ENCODE measurements at regions not wholly inside any gene's neighbourhood (a gene's known extent, or its start where the extent isn't known, plus 50 kb on each side); places are given as distances from the start of the nearest gene placed in this dataset.
"Not testable (repeated sequence)": the region's sequence is repeated elsewhere in the genome, so short reads cannot be mapped to it uniquely, and the experiment has no call there.

GRCh38 chr9:107817595-107818502 lies 328.3 kb upstream of the KLF4 start:
- H4K20me1 ChIP-seq (replicated peaks; ENCODE audit: control insufficient read depth, extremely low read depth, insufficient read depth, low read length); H2AFZ ChIP-seq (ENCODE audit: low read depth, low read length); DNase-seq (ENCODE audit: low read depth, low spot score); H3K36me3 ChIP-seq (ENCODE audit: control insufficient read depth in 2 of 2, extremely low read depth in 1 of 2, insufficient read depth in 2 of 2, low read length in 2 of 2); H3K79me2 ChIP-seq (ENCODE audit: control insufficient read depth, insufficient read depth, low read length); intact Hi-C loops (cut with micrococcal nuclease); H3K27ac ChIP-seq (ENCODE audit: insufficient read depth, low read depth, low read length); BruUV-seq (replicated peaks); H3K4me2 ChIP-seq (ENCODE audit: insufficient read depth, low read length); H3K9me1 ChIP-seq (replicated peaks; ENCODE audit: control insufficient read depth, extremely low read depth, insufficient read depth, low read length); H3K27me3 ChIP-seq (ENCODE audit: control insufficient read depth in 2 of 2, insufficient read depth in 2 of 2, low read length in 2 of 2); dilution Hi-C loops (cut with MboI; ENCODE audit: extremely low pct_ligation_motif_present, low sequenced_read_pairs); POLR2A ChIA-PET; H3K9ac ChIP-seq (replicated peaks; ENCODE audit: extremely low read depth, insufficient read depth, low read length); H3K4me1 ChIP-seq (ENCODE audit: control insufficient read depth, extremely low read depth, insufficient read depth, low read length); CTCF ChIA-PET; H3K4me3 ChIP-seq (replicated peaks in 1 of 3; ENCODE audit: insufficient read depth in 1 of 3, low read depth in 1 of 3, low read length in 3 of 3); H3K9me3 ChIP-seq (replicated peaks; ENCODE audit: control insufficient read depth, insufficient read depth, low read length); FAIRE-seq: not testable (repeated sequence)

GRCh38 chr9:107816561-107817021 lies 327.0 kb upstream of the KLF4 start:
- Histone ChIP-seq H3K79me2 (ENCODE audit: control insufficient read depth, insufficient read depth, low read length) (no peaks in the 10 kb centered on the region), H3K4me2 (ENCODE audit: insufficient read depth, low read length) (no peak overlapping the region), H3K27ac (ENCODE audit: insufficient read depth, low read depth, low read length) (no peak overlapping the region), H3K4me1 (ENCODE audit: control insufficient read depth, extremely low read depth, insufficient read depth, low read length) (no peaks in the 10 kb centered on the region), H3K9me1 (replicated peaks; ENCODE audit: control insufficient read depth, extremely low read depth, insufficient read depth, low read length) (no peaks in the 10 kb centered on the region), H2AFZ (ENCODE audit: low read depth, low read length) (no peak overlapping the region), H3K36me3 (ENCODE audit: control insufficient read depth in 2 of 2, extremely low read depth in 1 of 2, insufficient read depth in 2 of 2, low read length in 2 of 2) (no peaks in the 10 kb centered on the region), H3K9me3 (replicated peaks; ENCODE audit: control insufficient read depth, insufficient read depth, low read length) (no peaks in the 10 kb centered on the region), H4K20me1 (replicated peaks; ENCODE audit: control insufficient read depth, extremely low read depth, insufficient read depth, low read length) (no peaks in the 10 kb centered on the region), H3K4me3 (replicated peaks in 1 of 3; ENCODE audit: insufficient read depth in 1 of 3, low read depth in 1 of 3, low read length in 3 of 3) (no peak overlapping the region), H3K9ac (replicated peaks; ENCODE audit: extremely low read depth, insufficient read depth, low read length) (no peak overlapping the region), H3K27me3 (ENCODE audit: control insufficient read depth in 2 of 2, insufficient read depth in 2 of 2, low read length in 2 of 2) (no peaks in the 10 kb centered on the region)
- intact Hi-C loops (cut with micrococcal nuclease) (no loop called here), dilution Hi-C loops (cut with MboI; ENCODE audit: extremely low pct_ligation_motif_present, low sequenced_read_pairs) (no loop called here)
- ChIA-PET POLR2A (no interaction called here), CTCF (interaction anchor here (1.1 to 1.6 kb wide), 2 partner anchors 9 to 51 kb away, joined by 3 to 4 read pairs; no protein-coding TSS in a partner anchor)
- no peak for FAIRE-seq
- no TSS peak for BruUV-seq (replicated peaks)
- DNase-seq (ENCODE audit: low read depth, low spot score) = no peak
- no peak for TF ChIP-seq MYC (IDR thresholded peaks at IDR 0.05; ENCODE audit: low read depth, low read length)
- TF ChIP-seq POLR2AphosphoS5 (IDR thresholded peaks at IDR 0.05; ENCODE audit: insufficient read depth, low read depth, low read length) = no peak
- TF ChIP-seq FOS (IDR thresholded peaks at IDR 0.05; ENCODE audit: borderline replicate concordance, insufficient read depth, low read length) = no peak
- no peak for TF ChIP-seq MAX (IDR thresholded peaks at IDR 0.05; ENCODE audit: insufficient read depth, insufficient read length)
- no peak for TF ChIP-seq EZH2 (IDR thresholded peaks at IDR 0.05; ENCODE audit: borderline replicate concordance, low read depth, low read length, severe bottlenecking)
- no peak for TF ChIP-seq CTCF (IDR thresholded peaks at IDR 0.05; ENCODE audit: extremely low read depth in 1 of 2, insufficient read depth in 1 of 2, low read depth in 1 of 2, low read length in 2 of 2)
- TF ChIP-seq GATA2 (IDR thresholded peaks at IDR 0.05; ENCODE audit: insufficient read depth, insufficient read length, low read depth, low read length) = no peak
- no peak for TF ChIP-seq JUN (IDR thresholded peaks at IDR 0.05; ENCODE audit: borderline replicate concordance, insufficient read depth, insufficient read length, low read depth)
- TF ChIP-seq POLR2A (IDR thresholded peaks at IDR 0.05; ENCODE audit: low read depth, low read length) = no peak

All from endothelial cell of umbilical vein (primary cell).